Mesothelial cell of epicardium (in vitro differentiated cells): ENCODE measurements at regions not wholly inside any gene's neighbourhood (a gene's known extent, or its start where the extent isn't known, plus 50 kb on each side); places are given as distances from the start of the nearest gene placed in this dataset.
A peak's percentile ranks its signal among the peaks of the same experiment; 100 is the strongest.

Experiments used
- DNase-seq, 2 experiments: peaks; one replicate each; pipeline ENCODE4 v3.0.0; 2021; ENCODE audit warnings: low spot score in 2 of 2; ENCODE audit not compliant: unreplicated experiment in 2 of 2
- H3K27ac Mint-ChIP-seq: 2 replicates; pipeline ENCODE4 v1.8.0; 2021; ENCODE audit warnings: mixed read lengths
- H3K27me3 Mint-ChIP-seq: 2 replicates; pipeline ENCODE4 v1.8.0; 2021; ENCODE audit warnings: low read depth, mixed read lengths
- H3K36me3 Mint-ChIP-seq: 2 replicates; pipeline ENCODE4 v1.8.0; 2021; ENCODE audit warnings: mixed read lengths
- H3K4me1 Mint-ChIP-seq: 2 replicates; pipeline ENCODE4 v1.8.0; 2021; ENCODE audit warnings: mixed read lengths
- H3K4me3 Mint-ChIP-seq: 2 replicates; pipeline ENCODE4 v1.8.0; 2021; ENCODE audit warnings: mild to moderate bottlenecking, moderate library complexity, mixed read lengths
- H3K9me3 Mint-ChIP-seq: 2 replicates; pipeline ENCODE4 v1.8.0; 2021; ENCODE audit warnings: mixed read lengths
- CTCF ChIP-seq: fragments of 200-600 bp; sonication (generic); IDR thresholded peaks from one replicate; pipeline ENCODE4 v1.5.0; 2021; ENCODE audit warnings: antibody characterized with exemption; ENCODE audit not compliant: unreplicated experiment

GRCh38 chr3:117709108-117709507, 999.5 kb downstream of the TUSC7 start:
- Mint-ChIP-seq H3K27ac (no peak overlapping the region), H3K36me3 (no peaks in the 10 kb centered on the region), H3K27me3 (peaks cover 19% of the 10 kb centered on the region), H3K4me3 (no peak overlapping the region), H3K9me3 (no peaks in the 10 kb centered on the region), H3K4me1 (peaks cover 6% of the 10 kb centered on the region)
- TF ChIP-seq CTCF = no peak
- DNase-seq = no peak

- Mint-ChIP-seq H3K4me1 (peaks cover 6% of the 10 kb centered on the region), H3K9me3 (no peaks in the 10 kb centered on the region), H3K27ac (no peak overlapping the region), H3K27me3 (peaks cover 11% of the 10 kb centered on the region), H3K36me3 (no peaks in the 10 kb centered on the region), H3K4me3 (no peak overlapping the region)
- TF ChIP-seq CTCF = no peak
- no peak for DNase-seq
Measured at GRCh38 chr3:117710501-117710900, 1000.9 kb downstream of the TUSC7 start.

DNA sequence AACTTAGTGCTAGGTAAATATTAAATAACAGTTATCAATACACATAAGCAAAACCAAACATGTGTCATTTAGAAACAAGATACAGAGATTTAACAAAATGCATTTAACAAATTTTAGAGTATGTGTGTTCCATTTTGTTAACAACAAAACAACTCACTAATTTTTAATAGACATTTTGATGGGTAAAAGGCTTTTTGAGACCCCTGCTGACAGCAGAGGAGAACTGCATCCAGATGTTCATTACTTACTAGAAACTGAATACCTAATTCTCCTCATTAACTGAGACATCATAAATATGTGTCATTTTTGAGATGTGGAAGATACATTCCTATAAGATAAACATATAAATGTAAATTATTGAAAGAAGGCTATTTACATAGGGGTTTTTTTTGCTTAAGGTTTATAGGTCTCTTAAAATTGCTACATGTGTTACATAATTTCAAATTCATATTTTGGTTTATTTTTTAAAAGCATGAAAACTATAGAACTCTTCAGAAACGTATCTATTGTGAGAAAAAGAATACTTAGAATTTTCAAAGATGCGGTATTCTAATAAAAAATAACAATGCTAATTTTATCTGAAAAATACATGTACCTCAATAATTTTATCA, 1009.8 kb downstream of the TUSC7 start:
- peaks cover 6% of the 10 kb centered on the region for H3K4me1 Mint-ChIP-seq

GRCh38 chr3:117721866-117722265, 1012.3 kb downstream of the TUSC7 start:
- Mint-ChIP-seq H3K9me3 (peaks cover 6% of the 10 kb centered on the region), H3K4me1 (peaks cover 6% of the 10 kb centered on the region), H3K27me3 (peaks cover 15% of the 10 kb centered on the region), H3K36me3 (no peaks in the 10 kb centered on the region), H3K4me3 (no peak overlapping the region), H3K27ac (no peak overlapping the region)
- no peak for DNase-seq
- no peak for TF ChIP-seq CTCF

More for the DNA sequence above, 1009.8 kb downstream of the TUSC7 start:
- Mint-ChIP-seq H3K4me3 (no peak overlapping the region), H3K27ac (no peak overlapping the region), H3K9me3 (peaks cover 6% of the 10 kb centered on the region), H3K36me3 (no peaks in the 10 kb centered on the region), H3K27me3 (peaks cover 15% of the 10 kb centered on the region)
- peak; percentile 73 for TF ChIP-seq CTCF
- DNase-seq = no peak

DNA sequence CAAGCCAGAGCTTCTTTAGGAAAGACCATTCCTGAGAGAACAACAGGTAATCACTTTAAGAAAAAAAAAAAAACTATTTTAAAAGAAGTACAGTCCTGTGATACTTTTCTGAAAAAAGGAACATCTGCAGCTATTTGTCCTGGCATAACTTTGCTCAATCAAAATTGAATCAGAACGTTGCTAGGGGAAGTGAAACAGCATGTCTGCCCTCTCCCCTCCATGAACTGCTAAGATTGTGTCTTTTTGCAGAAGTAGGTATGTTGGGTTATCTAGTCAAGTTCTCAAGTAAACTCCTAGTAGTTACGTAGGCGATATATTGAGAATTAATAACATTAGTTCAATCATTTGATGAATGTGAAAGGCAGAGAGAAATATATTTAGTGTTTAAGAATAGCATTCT, 1013.3 kb downstream of the TUSC7 start:
- Mint-ChIP-seq H3K4me3 (no peak overlapping the region), H3K27me3 (peaks cover 15% of the 10 kb centered on the region), H3K27ac (no peak overlapping the region), H3K4me1 (peaks cover 6% of the 10 kb centered on the region), H3K36me3 (no peaks in the 10 kb centered on the region), H3K9me3 (peaks cover 3% of the 10 kb centered on the region)
- DNase-seq = no peak
- TF ChIP-seq CTCF = no peak

GRCh38 chr3:117723825-117724224, 1014.2 kb downstream of the TUSC7 start:
- no peak overlapping the region for H3K27ac Mint-ChIP-seq
- peaks cover 6% of the 10 kb centered on the region for H3K4me1 Mint-ChIP-seq
- DNase-seq = no peak
- no peaks in the 10 kb centered on the region for H3K36me3 Mint-ChIP-seq
- H3K27me3 Mint-ChIP-seq = peaks cover 15% of the 10 kb centered on the region
- H3K9me3 Mint-ChIP-seq = no peaks in the 10 kb centered on the region
- no peak overlapping the region for H3K4me3 Mint-ChIP-seq
- TF ChIP-seq CTCF = no peak
